Smooth muscle cell (in vitro differentiated cells): ENCODE measurements at regions not wholly inside any gene's neighbourhood (a gene's known extent, or its start where the extent isn't known, plus 50 kb on each side); places are given as distances from the start of the nearest gene placed in this dataset.

Experiments
- DNase-seq: peaks from one replicate; lab custom pipeline; 2025; ENCODE audit not compliant: unreplicated experiment; lab: John Stamatoyannopoulos, UW
- H2AFZ ChIP-seq: fragments of 200-600 bp; sonication (generic); 2 replicates; pipeline ENCODE4 v1.6.0; 2016; ENCODE audit warnings: antibody characterized with exemption, low read depth, mild to moderate bottlenecking
- H3F3A ChIP-seq: fragments of 200-600 bp; sonication (generic); 2 replicates; pipeline ENCODE4 v1.6.0; 2017; ENCODE audit warnings: antibody characterized with exemption, low read depth
- H3K27ac ChIP-seq: fragments of 200-600 bp; sonication (generic); 2 replicates; pipeline ENCODE4 v1.5.1; 2016; ENCODE audit warnings: low read depth, mild to moderate bottlenecking
- H3K27me3 ChIP-seq: fragments of 200-600 bp; sonication (generic); 2 replicates; pipeline ENCODE4 v1.6.1; 2016; ENCODE audit warnings: low read depth, mild to moderate bottlenecking
- H3K36me3 ChIP-seq: fragments of 200-600 bp; sonication (generic); 2 replicates; pipeline ENCODE4 v1.5.1; 2016; ENCODE audit warnings: low read depth
- H3K4me1 ChIP-seq: fragments of 200-600 bp; sonication (generic); 2 replicates; pipeline ENCODE4 v1.5.1; 2016; ENCODE audit warnings: low read depth
- H3K4me2 ChIP-seq: fragments of 200-600 bp; sonication (generic); 2 replicates; pipeline ENCODE4 v1.6.0; 2016; ENCODE audit warnings: mild to moderate bottlenecking
- H3K4me3 ChIP-seq: fragments of 200-600 bp; sonication (generic); 2 replicates; pipeline ENCODE4 v1.5.1; 2016; ENCODE audit warnings: mild to moderate bottlenecking
- H3K79me2 ChIP-seq: fragments of 200-600 bp; sonication (generic); 2 replicates; pipeline ENCODE4 v1.6.0; 2016; ENCODE audit warnings: low read depth, mild to moderate bottlenecking
- H3K9ac ChIP-seq: fragments of 200-600 bp; sonication (generic); 2 replicates; pipeline ENCODE4 v1.6.0; 2016; ENCODE audit warnings: low read depth
- H3K9me3 ChIP-seq: fragments of 200-600 bp; sonication (generic); replicated peaks from 2 replicates; pipeline ENCODE4 v1.5.1; 2016; ENCODE audit warnings: low read depth
- H4K20me1 ChIP-seq: fragments of 200-600 bp; sonication (generic); 2 replicates; pipeline ENCODE4 v1.6.0; 2016; ENCODE audit warnings: low read depth
- CTCF ChIP-seq: fragments of 200-600 bp; sonication (generic); IDR thresholded peaks from 2 replicates; pipeline ENCODE4 v1.5.1; 2017; ENCODE audit warnings: borderline replicate concordance, mild to moderate bottlenecking, antibody characterized with exemption; ENCODE audit not compliant: insufficient read depth, poor library complexity, severe bottlenecking
- WGBS: methylation state at CpG from one replicate; pipeline ENCODE4 v1.1.7; 2016; ENCODE audit warnings: low lambda C conversion rate; 5-methylcytosine and 5-hydroxymethylcytosine counted together

- no peaks in the 10 kb centered on the region for H3K9me3 ChIP-seq
- H3K79me2 ChIP-seq: no peaks in the 10 kb centered on the region
- H3K36me3 ChIP-seq: no peaks in the 10 kb centered on the region
- no peaks in the 10 kb centered on the region for H4K20me1 ChIP-seq
- no peak for DNase-seq
- no peaks in the 10 kb centered on the region for H3K4me1 ChIP-seq
- no peak for TF ChIP-seq CTCF
- H3F3A ChIP-seq: no peaks in the 10 kb centered on the region
- no peak overlapping the region for H3K4me3 ChIP-seq
- H3K27me3 ChIP-seq: no peaks in the 10 kb centered on the region
- WGBS: 64% methylated on average over 8 of the region's 8 CpGs
- no peak overlapping the region for H2AFZ ChIP-seq
- H3K27ac ChIP-seq: peak overlapping the region; percentile 46
- H3K4me2 ChIP-seq: no peak overlapping the region
- no peak overlapping the region for H3K9ac ChIP-seq
Measured at GRCh38 chr15:89023311-89023961, 64.8 kb upstream of the ABHD2 start.

- no peak for DNase-seq
- WGBS: 89% methylated on average over 2 of the region's 2 CpGs
Measured at GRCh38 chr15:89024418-89024817, 63.8 kb upstream of the ABHD2 start.

GRCh38 chr15:89026167-89026566, 62.1 kb upstream of the ABHD2 start:
- Histone ChIP-seq H3F3A (no peaks in the 10 kb centered on the region), H3K9ac (no peak overlapping the region), H3K4me2 (no peak overlapping the region), H3K79me2 (no peaks in the 10 kb centered on the region), H3K9me3 (no peaks in the 10 kb centered on the region), H3K4me3 (no peak overlapping the region), H3K36me3 (no peaks in the 10 kb centered on the region), H3K4me1 (no peaks in the 10 kb centered on the region), H4K20me1 (no peaks in the 10 kb centered on the region), H3K27ac (no peak overlapping the region), H3K27me3 (no peaks in the 10 kb centered on the region), H2AFZ (no peak overlapping the region)
- no peak for TF ChIP-seq CTCF
- no peak for DNase-seq

More at GRCh38 chr15:89024418-89024817, 63.8 kb upstream of the ABHD2 start:
- Histone ChIP-seq H3K4me1 (no peaks in the 10 kb centered on the region), H2AFZ (no peak overlapping the region), H3K4me2 (no peak overlapping the region), H3K79me2 (no peaks in the 10 kb centered on the region), H3K27ac (no peak overlapping the region), H3K9me3 (no peaks in the 10 kb centered on the region), H4K20me1 (no peaks in the 10 kb centered on the region), H3K9ac (no peak overlapping the region), H3K36me3 (no peaks in the 10 kb centered on the region), H3K27me3 (no peaks in the 10 kb centered on the region), H3F3A (no peaks in the 10 kb centered on the region), H3K4me3 (no peak overlapping the region)
- no peak for TF ChIP-seq CTCF

GRCh38 chr15:89028036-89028435, 60.2 kb upstream of the ABHD2 start:
- no peaks in the 10 kb centered on the region for H3K9me3 ChIP-seq
- H3K4me1 ChIP-seq: no peaks in the 10 kb centered on the region
- no peak overlapping the region for H3K9ac ChIP-seq
- no peak overlapping the region for H3K27ac ChIP-seq
- no peak for DNase-seq
- no peak overlapping the region for H3K4me2 ChIP-seq
- 81% methylated on average over 7 of the region's 7 CpGs for WGBS
- no peak overlapping the region for H3K4me3 ChIP-seq
- H3F3A ChIP-seq: no peaks in the 10 kb centered on the region
- no peaks in the 10 kb centered on the region for H3K36me3 ChIP-seq
- H3K79me2 ChIP-seq: no peaks in the 10 kb centered on the region
- TF ChIP-seq CTCF: no peak
- H3K27me3 ChIP-seq: no peaks in the 10 kb centered on the region
- H2AFZ ChIP-seq: no peak overlapping the region
- no peaks in the 10 kb centered on the region for H4K20me1 ChIP-seq
